GM12874 (cell line): ENCODE measurements at regions not wholly inside any gene's neighbourhood (a gene's known extent, or its start where the extent isn't known, plus 50 kb on each side); places are given as distances from the start of the nearest gene placed in this dataset.
A peak's percentile ranks its signal among the peaks of the same experiment; 100 is the strongest.

Experiments
- CTCF ChIP-seq: IDR thresholded peaks from 2 replicates; pipeline ENCODE4 v1.5.1; 2011; ENCODE audit warnings: low read depth, mild to moderate bottlenecking, control low read depth, low read length, moderate library complexity; ENCODE audit not compliant: insufficient read depth

GRCh38 chr2:176820371-176820932 lies 392.1 kb upstream of the HNRNPA3 start:
- TF ChIP-seq CTCF: no peak

- no peak for TF ChIP-seq CTCF
Observed at GRCh38 chr2:176821350-176821749, 391.2 kb upstream of the HNRNPA3 start.

DNA sequence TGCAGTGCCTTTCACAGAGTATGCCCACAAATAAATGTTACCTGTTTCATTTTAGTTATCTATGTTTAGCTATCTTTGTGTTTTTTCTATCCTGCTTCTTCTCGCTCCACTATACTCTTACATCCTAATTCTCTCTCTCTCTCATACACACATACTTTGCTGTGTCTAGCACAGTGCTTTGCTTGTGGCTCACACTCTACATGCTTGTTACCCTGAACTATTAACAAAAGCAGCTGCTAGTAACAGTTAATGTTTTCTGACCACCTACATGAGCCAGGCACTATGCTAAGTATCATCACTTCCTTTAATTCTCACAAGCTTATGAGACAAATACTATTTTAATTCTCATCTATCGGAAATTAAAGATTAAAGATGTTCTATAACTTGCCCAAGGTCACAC lies 390.5 kb upstream of the HNRNPA3 start:
- no peak for TF ChIP-seq CTCF

DNA sequence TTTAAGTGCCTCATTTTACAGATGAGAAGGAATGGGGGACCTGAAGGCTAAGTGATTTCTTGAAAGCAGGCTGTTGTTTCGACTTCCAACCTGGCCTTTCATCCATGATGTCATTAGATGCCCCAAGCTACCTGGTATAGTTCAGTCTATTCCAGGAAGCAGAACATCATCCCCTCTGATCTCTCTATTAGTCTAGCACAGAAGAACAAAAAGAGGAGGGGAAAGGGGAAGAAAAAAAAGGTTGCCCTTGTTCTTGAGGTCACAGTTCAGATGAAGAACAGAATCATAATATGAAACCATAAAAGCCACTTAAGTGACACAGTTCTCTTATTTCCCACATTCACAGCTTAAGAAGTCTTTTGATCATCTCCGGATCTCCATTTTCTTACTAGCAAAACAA lies 386.2 kb upstream of the HNRNPA3 start:
- TF ChIP-seq CTCF: no peak

DNA sequence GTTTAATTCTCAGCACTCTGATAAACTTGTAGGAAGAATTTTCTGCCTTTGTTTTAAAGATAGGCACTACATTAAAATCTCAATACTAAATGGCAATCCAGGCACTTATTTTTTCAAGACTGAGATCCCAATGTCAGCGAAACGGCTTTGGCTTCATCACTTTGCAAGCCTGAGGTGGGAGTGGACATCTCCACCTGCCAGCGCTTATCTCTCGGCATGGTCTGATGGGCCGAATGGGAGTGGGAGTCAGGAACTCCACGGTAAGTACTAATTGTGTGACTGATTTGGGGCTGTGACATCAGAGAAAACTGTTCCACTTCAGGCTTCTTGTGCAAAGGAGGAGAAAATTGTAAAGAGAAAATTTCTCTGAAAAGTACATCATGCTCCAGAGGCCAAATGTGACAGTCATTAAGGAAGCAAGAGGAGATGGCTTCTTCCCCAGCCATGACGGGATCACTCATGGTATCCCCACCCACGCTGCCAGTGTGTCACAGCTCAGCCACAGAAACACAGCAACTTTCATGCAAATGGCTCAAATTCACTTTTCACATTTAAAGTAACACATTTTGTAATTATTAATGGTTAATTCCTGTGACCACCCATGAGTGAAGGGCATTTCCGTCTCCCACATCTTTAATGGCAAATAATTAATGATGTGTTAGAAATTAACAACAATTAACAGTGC lies 385.5 kb upstream of the HNRNPA3 start:
- TF ChIP-seq CTCF: no peak

- TF ChIP-seq CTCF: 0 out of 2 replicates have a peak, but pooled peaks have one; percentile 3
Observed at GRCh38 chr2:176830362-176830761, 382.2 kb upstream of the HNRNPA3 start.

GRCh38 chr2:176832086-176832485 lies 380.5 kb upstream of the HNRNPA3 start:
- TF ChIP-seq CTCF: no peak

GRCh38 chr2:176833671-176834070 lies 378.9 kb upstream of the HNRNPA3 start:
- no peak for TF ChIP-seq CTCF
